NCI-H146 treated with DMSO at 0.1 percent for 48 hours (cell line): ENCODE measurements at regions not wholly inside any gene's neighbourhood (a gene's known extent, or its start where the extent isn't known, plus 50 kb on each side); places are given as distances from the start of the nearest gene placed in this dataset.
"Not testable (repeated sequence)": the region's sequence is repeated elsewhere in the genome, so short reads cannot be mapped to it uniquely, and the experiment has no call there.

Source experiments
- DNase-seq: peaks from one replicate; lab custom pipeline; 2025; ENCODE audit not compliant: unreplicated experiment; lab: John Stamatoyannopoulos, UW

- no peak for DNase-seq
These were observed 68.3 kb downstream of the ALG10B start for GRCh38 chr12:38384816-38385378.

GRCh38 chr12:38385486-38385885 is 68.9 kb downstream of the ALG10B start:
- DNase-seq, result no peak

GRCh38 chr12:38386205-38386985 is 69.8 kb downstream of the ALG10B start:
- DNase-seq, result no peak

- no peak for DNase-seq
These were observed 73.0 kb downstream of the ALG10B start for GRCh38 chr12:38389614-38390013.

- DNase-seq, result no peak
These were observed 74.4 kb downstream of the ALG10B start for GRCh38 chr12:38391007-38391406.

- no peak for DNase-seq
These were observed 76.1 kb downstream of the ALG10B start for GRCh38 chr12:38392554-38393144.

GRCh38 chr12:38399711-38400206 is 83.2 kb downstream of the ALG10B start:
- no peak for DNase-seq

GRCh38 chr12:38402811-38403210 is 86.2 kb downstream of the ALG10B start:
- no peak for DNase-seq

- no peak for DNase-seq
These were observed 92.9 kb downstream of the ALG10B start for GRCh38 chr12:38409511-38409910.

GRCh38 chr12:38411426-38411825 is 94.9 kb downstream of the ALG10B start:
- no peak for DNase-seq

GRCh38 chr12:38411946-38412345 is 95.4 kb downstream of the ALG10B start:
- DNase-seq, result no peak

- DNase-seq, result no peak
These were observed 100.5 kb downstream of the ALG10B start for GRCh38 chr12:38417101-38417500.

GRCh38 chr12:38424436-38424835 is 107.9 kb downstream of the ALG10B start:
- no peak for DNase-seq

GRCh38 chr12:38427442-38427841 is 110.9 kb downstream of the ALG10B start:
- DNase-seq, result no peak

- no peak for DNase-seq
These were observed 115.3 kb downstream of the ALG10B start for GRCh38 chr12:38431921-38432320.

- not testable (repeated sequence) for DNase-seq
These were observed 125.3 kb downstream of the ALG10B start for GRCh38 chr12:38441871-38442281.

- DNase-seq, result no peak
These were observed 128.5 kb downstream of the ALG10B start for GRCh38 chr12:38445040-38445439.

GRCh38 chr12:38448991-38449390 is 132.4 kb downstream of the ALG10B start:
- DNase-seq, result no peak

GRCh38 chr12:38456537-38457120 is 140.1 kb downstream of the ALG10B start:
- no peak for DNase-seq

GRCh38 chr12:38465020-38465419 is 148.4 kb downstream of the ALG10B start:
- no peak for DNase-seq

- no peak for DNase-seq
These were observed 153.1 kb downstream of the ALG10B start for GRCh38 chr12:38469715-38470114.
